ENCODE measurements at regions not wholly inside any gene's neighbourhood (a gene's known extent, or its start where the extent isn't known, plus 50 kb on each side); places are given as distances from the start of the nearest gene placed in this dataset.

DNA sequence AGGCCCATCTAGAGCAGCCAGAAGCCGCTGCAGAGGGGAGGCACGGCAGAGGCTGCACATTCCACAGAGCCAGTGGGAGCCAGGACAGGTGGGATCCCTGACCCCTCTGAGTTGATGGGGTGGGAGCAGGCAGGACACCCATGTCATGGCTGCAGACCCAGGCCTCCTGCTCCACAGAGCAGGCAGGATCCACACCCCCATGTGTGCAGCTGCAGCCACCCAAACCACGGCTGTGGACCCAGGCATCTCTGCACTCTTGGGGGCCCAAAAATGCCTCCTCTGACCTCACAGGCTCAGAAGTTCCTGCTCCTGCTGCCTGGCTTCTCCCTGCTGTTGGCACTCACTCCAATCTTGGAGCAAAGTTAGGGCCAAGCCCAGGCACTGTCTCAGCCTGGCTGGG, 112.3 kb upstream of the TMEM18 start:
- peaks cover 12% of the 10 kb centered on the region in 2 experiments; a peak in 3 of 4 replicates for H3K9me3 ChIP-seq (ENCODE audit: insufficient read depth in 2 of 2, low read depth in 1 of 2, low read length in 1 of 2)
- no peak overlapping the region for H3K4me3 ChIP-seq (ENCODE audit: extremely low read depth in 1 of 4, insufficient read depth in 2 of 4, low read depth in 3 of 4, low read length in 4 of 4)
- no peak overlapping the region for H3K18ac ChIP-seq (ENCODE audit: extremely low read depth, low read length)
- no peak overlapping the region for H2BK12ac ChIP-seq (ENCODE audit: low read depth, low read length)
- H3K79me1 ChIP-seq (ENCODE audit: low read depth, low read length) = no peaks in the 10 kb centered on the region
- DNase-seq (ENCODE audit: low read depth in 1 of 2, low spot score in 2 of 2) (no peak), FAIRE-seq (no peak)
- no peaks in the 10 kb centered on the region for H4K20me1 ChIP-seq (replicated peaks in 1 of 2; ENCODE audit: control insufficient read depth in 1 of 2, insufficient read depth in 2 of 2, low read length in 2 of 2)
- H2BK15ac ChIP-seq (ENCODE audit: low read length) = no peak overlapping the region
- H4K8ac ChIP-seq (ENCODE audit: extremely low read depth, insufficient read depth, low read length) = no peak overlapping the region
- H4K5ac ChIP-seq (ENCODE audit: insufficient read length, low read depth, low read length) = no peak overlapping the region
- no peak overlapping the region for H2BK20ac ChIP-seq (ENCODE audit: low read length)
- no peak overlapping the region for H3K14ac ChIP-seq (ENCODE audit: insufficient read length)
- ChIA-PET CTCF (ENCODE audit: partially characterized antibody) (no interaction called here), POLR2A (ENCODE audit: partially characterized antibody) (no interaction called here)
- no peaks in the 10 kb centered on the region for H3K36me3 ChIP-seq (ENCODE audit: control insufficient read depth in 2 of 4, insufficient read depth in 4 of 4, low read length in 3 of 4)
- no peak overlapping the region for H2BK120ac ChIP-seq (replicated peaks; ENCODE audit: low read depth, low read length)
- no peak overlapping the region for H2AK5ac ChIP-seq (ENCODE audit: low read depth, low read length)
- H3K23me2 ChIP-seq (ENCODE audit: low read depth, low read length) = no peaks in the 10 kb centered on the region
- no peak overlapping the region for H3K56ac ChIP-seq (replicated peaks; ENCODE audit: insufficient read length, low read depth, low read length)
- no peak overlapping the region for H4K91ac ChIP-seq (replicated peaks; ENCODE audit: insufficient read length, low read length)
- no peak overlapping the region for H2BK5ac ChIP-seq (ENCODE audit: low read depth, low read length)
- H3K27me3 ChIP-seq (replicated peaks in 1 of 4; ENCODE audit: control insufficient read depth in 3 of 4, extremely low read depth in 1 of 4, insufficient read depth in 3 of 4, low read length in 3 of 4) = peaks cover 0 to 6% (median 0%) of the 10 kb centered on the region in 4 experiments; a peak in 2 of 7 replicates
- H3K4me2 ChIP-seq (ENCODE audit: insufficient read depth in 1 of 2, low read depth in 2 of 2, low read length in 2 of 2) = no peak overlapping the region
- TF ChIP-seq KDM1A (IDR thresholded peaks at IDR 0.05; ENCODE audit: borderline replicate concordance, low read length) = no peak
- TF ChIP-seq RNF2 (IDR thresholded peaks at IDR 0.05; ENCODE audit: borderline replicate concordance, low read depth, low read length, missing control alignments, poor library complexity, severe bottlenecking) = no peak
- TF ChIP-seq, protein P1, sequence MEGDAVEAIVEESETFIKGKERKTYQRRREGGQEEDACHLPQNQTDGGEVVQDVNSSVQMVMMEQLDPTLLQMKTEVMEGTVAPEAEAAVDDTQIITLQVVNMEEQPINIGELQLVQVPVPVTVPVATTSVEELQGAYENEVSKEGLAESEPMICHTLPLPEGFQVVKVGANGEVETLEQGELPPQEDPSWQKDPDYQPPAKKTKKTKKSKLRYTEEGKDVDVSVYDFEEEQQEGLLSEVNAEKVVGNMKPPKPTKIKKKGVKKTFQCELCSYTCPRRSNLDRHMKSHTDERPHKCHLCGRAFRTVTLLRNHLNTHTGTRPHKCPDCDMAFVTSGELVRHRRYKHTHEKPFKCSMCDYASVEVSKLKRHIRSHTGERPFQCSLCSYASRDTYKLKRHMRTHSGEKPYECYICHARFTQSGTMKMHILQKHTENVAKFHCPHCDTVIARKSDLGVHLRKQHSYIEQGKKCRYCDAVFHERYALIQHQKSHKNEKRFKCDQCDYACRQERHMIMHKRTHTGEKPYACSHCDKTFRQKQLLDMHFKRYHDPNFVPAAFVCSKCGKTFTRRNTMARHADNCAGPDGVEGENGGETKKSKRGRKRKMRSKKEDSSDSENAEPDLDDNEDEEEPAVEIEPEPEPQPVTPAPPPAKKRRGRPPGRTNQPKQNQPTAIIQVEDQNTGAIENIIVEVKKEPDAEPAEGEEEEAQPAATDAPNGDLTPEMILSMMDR (IDR thresholded peaks at IDR 0.05; ENCODE audit: control extremely low read depth in 1 of 3, insufficient read depth in 1 of 3, low read depth in 1 of 3, low read length in 3 of 3) = no peak
- TF ChIP-seq BACH1 (IDR thresholded peaks at IDR 0.05; ENCODE audit: low read length) = no peak
- TF ChIP-seq EZH2 (IDR thresholded peaks at IDR 0.05; ENCODE audit: low read depth, low read length, severe bottlenecking) = no peak
- no peak for TF ChIP-seq PHF8 (conservative IDR thresholded peaks at IDR 0.05; ENCODE audit: low read depth, low read length)
- TF ChIP-seq SP2 (IDR thresholded peaks at IDR 0.05; ENCODE audit: low read length) = no peak
- no peak for TF ChIP-seq TBP (IDR thresholded peaks at IDR 0.05; ENCODE audit: low read depth, low read length)
- H3K4ac ChIP-seq (replicated peaks; ENCODE audit: insufficient read length, low read depth, low read length) = no peak overlapping the region
- H3K4me1 ChIP-seq (replicated peaks in 1 of 4; ENCODE audit: control insufficient read depth in 3 of 4, insufficient read depth in 4 of 4, low read length in 3 of 4) = peaks cover 0 to under 1% (median 0%) of the 10 kb centered on the region in 4 experiments; a peak in 1 of 7 replicates
- no peaks in the 10 kb centered on the region for H3K79me2 ChIP-seq (ENCODE audit: control insufficient read depth in 1 of 2, insufficient read depth in 2 of 2, low read length in 2 of 2)
- H3K9ac ChIP-seq (replicated peaks in 1 of 4; ENCODE audit: extremely low read depth in 1 of 4, low read depth in 3 of 4, low read length in 3 of 4) = no peak overlapping the region
- no peak overlapping the region for H2AFZ ChIP-seq (ENCODE audit: low read length)
- no peak overlapping the region for H3K27ac ChIP-seq (ENCODE audit: low read depth, low read length)
- 93% methylated on average over 3 of the region's 3 CpGs; no CpG with 5 or more reads in 1 of the 2 experiments for WGBS, 2 experiments (ENCODE audit: extremely low coverage in 1 of 2, insufficient coverage in 1 of 2, insufficient read length in 1 of 2, insufficient replicate concordance in 2 of 2, low coverage in 1 of 2, low lambda C conversion rate in 2 of 2, missing lambda C conversion rate in 1 of 2)
- no peak overlapping the region for H3K23ac ChIP-seq (ENCODE audit: insufficient read length)
